ENCODE measurements at regions not wholly inside any gene's neighbourhood (a gene's known extent, or its start where the extent isn't known, plus 50 kb on each side); places are given as distances from the start of the nearest gene placed in this dataset.

DNA sequence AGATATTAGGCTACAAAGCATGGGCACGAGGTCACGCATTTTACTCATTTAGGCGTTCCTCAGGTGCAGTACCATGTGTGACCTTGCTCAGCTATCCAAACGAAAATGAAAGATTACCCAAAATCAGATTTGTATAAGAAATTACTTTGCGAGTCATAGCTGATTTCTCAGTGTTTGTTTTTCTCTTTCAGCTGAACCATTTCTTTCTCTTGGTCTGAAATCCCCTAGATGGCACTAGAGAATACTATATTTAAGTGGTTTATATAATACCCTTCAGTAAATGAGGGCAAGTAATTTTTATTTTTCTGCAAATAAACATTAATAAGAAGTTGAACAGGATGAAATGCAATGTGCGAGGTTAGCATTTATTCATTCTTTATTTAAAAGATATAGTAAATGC is 496.6 kb downstream of the STIM2 start:
- H3K9ac ChIP-seq: no peak overlapping the region
- H4K20me1 ChIP-seq (ENCODE audit: insufficient read depth): no peaks in the 10 kb centered on the region
- no peak overlapping the region for H2AFZ ChIP-seq (ENCODE audit: low read depth)
- no peak overlapping the region for H3K4me2 ChIP-seq
- H3K4me1 ChIP-seq (ENCODE audit: control insufficient read depth in 1 of 2, insufficient read depth in 2 of 2, low read depth in 1 of 2, low read length in 1 of 2): no peaks in the 10 kb centered on the region
- WGBS (ENCODE audit: low lambda C conversion rate): 12% methylated on average over 6 of the region's 6 CpGs
- no peak overlapping the region for H3K27ac ChIP-seq (ENCODE audit: low read depth in 2 of 2, low read length in 1 of 2)
- ChIA-PET POLR2A (no interaction called here), CTCF (interaction anchor here (1.0 kb wide), 1 partner anchor 69 kb away, joined by 3 read pairs; no protein-coding TSS in a partner anchor)
- H3K9me3 ChIP-seq: no peaks in the 10 kb centered on the region
- H3K36me3 ChIP-seq (replicated peaks in 1 of 2; ENCODE audit: control insufficient read depth in 1 of 2, insufficient read depth in 2 of 2, low read length in 1 of 2): no peaks in the 10 kb centered on the region
- H3F3A ChIP-seq (replicated peaks; ENCODE audit: insufficient read depth): no peaks in the 10 kb centered on the region
- H3K4me3 ChIP-seq (ENCODE audit: low read depth in 2 of 2, low read length in 1 of 2): no peak overlapping the region
- H3K9me2 ChIP-seq: no peaks in the 10 kb centered on the region
- TF ChIP-seq, protein P1, sequence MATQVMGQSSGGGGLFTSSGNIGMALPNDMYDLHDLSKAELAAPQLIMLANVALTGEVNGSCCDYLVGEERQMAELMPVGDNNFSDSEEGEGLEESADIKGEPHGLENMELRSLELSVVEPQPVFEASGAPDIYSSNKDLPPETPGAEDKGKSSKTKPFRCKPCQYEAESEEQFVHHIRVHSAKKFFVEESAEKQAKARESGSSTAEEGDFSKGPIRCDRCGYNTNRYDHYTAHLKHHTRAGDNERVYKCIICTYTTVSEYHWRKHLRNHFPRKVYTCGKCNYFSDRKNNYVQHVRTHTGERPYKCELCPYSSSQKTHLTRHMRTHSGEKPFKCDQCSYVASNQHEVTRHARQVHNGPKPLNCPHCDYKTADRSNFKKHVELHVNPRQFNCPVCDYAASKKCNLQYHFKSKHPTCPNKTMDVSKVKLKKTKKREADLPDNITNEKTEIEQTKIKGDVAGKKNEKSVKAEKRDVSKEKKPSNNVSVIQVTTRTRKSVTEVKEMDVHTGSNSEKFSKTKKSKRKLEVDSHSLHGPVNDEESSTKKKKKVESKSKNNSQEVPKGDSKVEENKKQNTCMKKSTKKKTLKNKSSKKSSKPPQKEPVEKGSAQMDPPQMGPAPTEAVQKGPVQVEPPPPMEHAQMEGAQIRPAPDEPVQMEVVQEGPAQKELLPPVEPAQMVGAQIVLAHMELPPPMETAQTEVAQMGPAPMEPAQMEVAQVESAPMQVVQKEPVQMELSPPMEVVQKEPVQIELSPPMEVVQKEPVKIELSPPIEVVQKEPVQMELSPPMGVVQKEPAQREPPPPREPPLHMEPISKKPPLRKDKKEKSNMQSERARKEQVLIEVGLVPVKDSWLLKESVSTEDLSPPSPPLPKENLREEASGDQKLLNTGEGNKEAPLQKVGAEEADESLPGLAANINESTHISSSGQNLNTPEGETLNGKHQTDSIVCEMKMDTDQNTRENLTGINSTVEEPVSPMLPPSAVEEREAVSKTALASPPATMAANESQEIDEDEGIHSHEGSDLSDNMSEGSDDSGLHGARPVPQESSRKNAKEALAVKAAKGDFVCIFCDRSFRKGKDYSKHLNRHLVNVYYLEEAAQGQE (IDR thresholded peaks at IDR 0.05; ENCODE audit: low read depth, low read length): no peak
- TF ChIP-seq, protein P2, sequence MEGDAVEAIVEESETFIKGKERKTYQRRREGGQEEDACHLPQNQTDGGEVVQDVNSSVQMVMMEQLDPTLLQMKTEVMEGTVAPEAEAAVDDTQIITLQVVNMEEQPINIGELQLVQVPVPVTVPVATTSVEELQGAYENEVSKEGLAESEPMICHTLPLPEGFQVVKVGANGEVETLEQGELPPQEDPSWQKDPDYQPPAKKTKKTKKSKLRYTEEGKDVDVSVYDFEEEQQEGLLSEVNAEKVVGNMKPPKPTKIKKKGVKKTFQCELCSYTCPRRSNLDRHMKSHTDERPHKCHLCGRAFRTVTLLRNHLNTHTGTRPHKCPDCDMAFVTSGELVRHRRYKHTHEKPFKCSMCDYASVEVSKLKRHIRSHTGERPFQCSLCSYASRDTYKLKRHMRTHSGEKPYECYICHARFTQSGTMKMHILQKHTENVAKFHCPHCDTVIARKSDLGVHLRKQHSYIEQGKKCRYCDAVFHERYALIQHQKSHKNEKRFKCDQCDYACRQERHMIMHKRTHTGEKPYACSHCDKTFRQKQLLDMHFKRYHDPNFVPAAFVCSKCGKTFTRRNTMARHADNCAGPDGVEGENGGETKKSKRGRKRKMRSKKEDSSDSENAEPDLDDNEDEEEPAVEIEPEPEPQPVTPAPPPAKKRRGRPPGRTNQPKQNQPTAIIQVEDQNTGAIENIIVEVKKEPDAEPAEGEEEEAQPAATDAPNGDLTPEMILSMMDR (IDR thresholded peaks at IDR 0.05): peak; percentile 51
- 0 out of 2 replicates have a peak, but pooled peaks cover 4% of the 10 kb centered on the region for H3K27me3 ChIP-seq (ENCODE audit: insufficient read depth)
- H3K79me2 ChIP-seq (ENCODE audit: insufficient read depth): no peaks in the 10 kb centered on the region
- no peak for DNase-seq

DNA sequence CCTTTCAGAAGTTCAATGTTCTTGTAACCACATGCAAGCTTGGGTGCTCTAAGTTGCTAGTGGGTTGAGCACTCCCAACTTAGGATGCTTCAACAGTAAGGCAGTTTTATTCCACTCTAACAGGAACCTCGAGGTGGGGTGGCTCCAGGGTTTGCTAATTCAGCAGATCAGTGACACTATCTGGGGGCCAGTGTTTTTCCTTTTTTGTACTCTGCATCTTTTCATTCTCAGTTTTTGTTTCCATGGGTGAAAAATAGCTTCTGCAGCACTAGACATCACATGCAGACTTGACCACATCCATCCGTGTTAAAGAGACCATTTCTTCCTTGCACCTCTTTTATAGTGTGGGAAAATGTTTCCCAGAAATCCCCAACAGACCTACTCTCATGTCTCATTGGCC is 497.6 kb downstream of the STIM2 start:
- no peak overlapping the region for H3K9ac ChIP-seq
- no peaks in the 10 kb centered on the region for H3K9me2 ChIP-seq
- no peak overlapping the region for H3K27ac ChIP-seq (ENCODE audit: low read depth in 2 of 2, low read length in 1 of 2)
- H2AFZ ChIP-seq (ENCODE audit: low read depth): no peak overlapping the region
- no peaks in the 10 kb centered on the region for H3K4me1 ChIP-seq (ENCODE audit: control insufficient read depth in 1 of 2, insufficient read depth in 2 of 2, low read depth in 1 of 2, low read length in 1 of 2)
- no peak for DNase-seq
- WGBS (ENCODE audit: low lambda C conversion rate): 2% methylated on average over 2 of the region's 2 CpGs
- no peaks in the 10 kb centered on the region for H3K79me2 ChIP-seq (ENCODE audit: insufficient read depth)
- no peaks in the 10 kb centered on the region for H3K36me3 ChIP-seq (replicated peaks in 1 of 2; ENCODE audit: control insufficient read depth in 1 of 2, insufficient read depth in 2 of 2, low read length in 1 of 2)
- CTCF ChIA-PET: no interaction called here
- no peak overlapping the region for H3K4me3 ChIP-seq (ENCODE audit: low read depth in 2 of 2, low read length in 1 of 2)
- no peaks in the 10 kb centered on the region for H3F3A ChIP-seq (replicated peaks; ENCODE audit: insufficient read depth)
- no peaks in the 10 kb centered on the region for H4K20me1 ChIP-seq (ENCODE audit: insufficient read depth)
- H3K9me3 ChIP-seq: no peaks in the 10 kb centered on the region
- H3K4me2 ChIP-seq: no peak overlapping the region
- POLR2A ChIA-PET: no interaction called here
- H3K27me3 ChIP-seq (ENCODE audit: insufficient read depth): 0 out of 2 replicates have a peak, but pooled peaks cover 4% of the 10 kb centered on the region
- TF ChIP-seq, protein P3, sequence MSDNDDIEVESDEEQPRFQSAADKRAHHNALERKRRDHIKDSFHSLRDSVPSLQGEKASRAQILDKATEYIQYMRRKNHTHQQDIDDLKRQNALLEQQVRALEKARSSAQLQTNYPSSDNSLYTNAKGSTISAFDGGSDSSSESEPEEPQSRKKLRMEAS (IDR thresholded peaks at IDR 0.05; ENCODE audit: low read depth): no peak
- TF ChIP-seq NRF1 (IDR thresholded peaks at IDR 0.05; ENCODE audit: low read depth, low read length): no peak
- TF ChIP-seq SMC3 (IDR thresholded peaks at IDR 0.05; ENCODE audit: low read depth, low read length): no peak
- TF ChIP-seq, protein P4, sequence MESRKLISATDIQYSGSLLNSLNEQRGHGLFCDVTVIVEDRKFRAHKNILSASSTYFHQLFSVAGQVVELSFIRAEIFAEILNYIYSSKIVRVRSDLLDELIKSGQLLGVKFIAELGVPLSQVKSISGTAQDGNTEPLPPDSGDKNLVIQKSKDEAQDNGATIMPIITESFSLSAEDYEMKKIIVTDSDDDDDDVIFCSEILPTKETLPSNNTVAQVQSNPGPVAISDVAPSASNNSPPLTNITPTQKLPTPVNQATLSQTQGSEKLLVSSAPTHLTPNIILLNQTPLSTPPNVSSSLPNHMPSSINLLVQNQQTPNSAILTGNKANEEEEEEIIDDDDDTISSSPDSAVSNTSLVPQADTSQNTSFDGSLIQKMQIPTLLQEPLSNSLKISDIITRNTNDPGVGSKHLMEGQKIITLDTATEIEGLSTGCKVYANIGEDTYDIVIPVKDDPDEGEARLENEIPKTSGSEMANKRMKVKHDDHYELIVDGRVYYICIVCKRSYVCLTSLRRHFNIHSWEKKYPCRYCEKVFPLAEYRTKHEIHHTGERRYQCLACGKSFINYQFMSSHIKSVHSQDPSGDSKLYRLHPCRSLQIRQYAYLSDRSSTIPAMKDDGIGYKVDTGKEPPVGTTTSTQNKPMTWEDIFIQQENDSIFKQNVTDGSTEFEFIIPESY (IDR thresholded peaks at IDR 0.05; ENCODE audit: borderline replicate concordance, low read depth): no peak
- TF ChIP-seq EZH2phosphoT487 (IDR thresholded peaks at IDR 0.05; ENCODE audit: borderline replicate concordance, low read depth): no peak
- TF ChIP-seq, protein P2 (IDR thresholded peaks at IDR 0.05): no peak
- no peak for TF ChIP-seq SIN3A (IDR thresholded peaks at IDR 0.05; ENCODE audit: borderline replicate concordance, low read depth, low read length)
- TF ChIP-seq, protein P1 (IDR thresholded peaks at IDR 0.05; ENCODE audit: low read depth, low read length): no peak
- no peak for TF ChIP-seq MEF2A (IDR thresholded peaks at IDR 0.05; ENCODE audit: borderline replicate concordance, low read depth)
- no peak for TF ChIP-seq NFIC (IDR thresholded peaks at IDR 0.05; ENCODE audit: borderline replicate concordance)
- TF ChIP-seq EP300 (IDR thresholded peaks at IDR 0.05; ENCODE audit: borderline replicate concordance in 1 of 2, low read depth in 1 of 2, low read length in 1 of 2): no peak

Data from SK-N-SH (cell line).